ENCODE measurements at regions not wholly inside any gene's neighbourhood (a gene's known extent, or its start where the extent isn't known, plus 50 kb on each side); places are given as distances from the start of the nearest gene placed in this dataset.

DNA sequence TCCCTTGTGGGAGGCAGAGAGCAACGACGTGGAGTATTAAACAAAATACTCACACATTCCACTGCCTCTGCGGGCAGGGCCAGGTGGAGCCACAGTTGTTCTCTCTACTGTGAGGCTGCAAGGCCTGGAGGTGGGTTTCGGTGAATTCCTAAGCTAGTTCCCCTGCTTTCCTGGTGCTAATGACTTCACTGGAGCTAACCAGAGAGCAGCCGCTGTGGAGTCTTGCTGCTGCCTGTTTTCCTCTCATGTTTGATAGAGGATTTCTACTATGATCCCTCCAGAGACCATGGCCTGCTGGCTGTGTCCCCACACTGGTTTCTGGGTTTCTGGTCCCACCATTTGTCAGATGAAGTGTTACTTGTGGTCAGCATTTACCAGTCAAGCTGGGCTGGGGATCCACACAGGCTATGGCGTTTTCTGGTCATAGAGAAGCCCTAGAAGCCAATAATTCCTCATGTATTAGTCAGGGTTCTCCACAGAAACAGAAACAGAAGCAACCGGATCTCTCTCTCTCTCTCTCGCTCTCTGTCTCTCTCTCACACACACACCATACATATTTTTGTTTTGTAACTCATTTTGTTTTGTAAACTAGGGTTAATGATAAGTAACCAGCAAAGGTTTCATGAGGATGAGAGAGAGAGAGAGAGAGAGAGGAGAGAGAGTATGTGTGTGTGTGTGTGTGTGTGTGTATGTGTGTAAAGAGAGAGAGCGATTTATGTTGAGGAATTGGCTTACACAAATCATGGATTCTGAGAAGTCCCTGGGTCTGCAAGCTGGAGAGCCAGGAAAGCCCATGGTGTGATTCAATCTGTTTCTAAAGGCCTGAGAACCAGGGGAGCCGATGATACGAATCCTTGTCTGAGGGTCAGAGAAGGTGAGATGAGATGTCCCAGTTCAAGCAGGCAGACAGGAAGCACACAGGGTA is 403.0 kb downstream of the GADD45G start:
- Histone ChIP-seq H3K4me1 (peaks cover 0 to 8% of the 10 kb centered on the region in 2 donors), H3K4me3 (no peak overlapping the region), H3K36me3 (no peaks in the 10 kb centered on the region), H3K9me3 (no peaks in the 10 kb centered on the region), H3K27me3 (no peaks in the 10 kb centered on the region), H3K27ac (no peak overlapping the region)
- TF ChIP-seq, protein P1, sequence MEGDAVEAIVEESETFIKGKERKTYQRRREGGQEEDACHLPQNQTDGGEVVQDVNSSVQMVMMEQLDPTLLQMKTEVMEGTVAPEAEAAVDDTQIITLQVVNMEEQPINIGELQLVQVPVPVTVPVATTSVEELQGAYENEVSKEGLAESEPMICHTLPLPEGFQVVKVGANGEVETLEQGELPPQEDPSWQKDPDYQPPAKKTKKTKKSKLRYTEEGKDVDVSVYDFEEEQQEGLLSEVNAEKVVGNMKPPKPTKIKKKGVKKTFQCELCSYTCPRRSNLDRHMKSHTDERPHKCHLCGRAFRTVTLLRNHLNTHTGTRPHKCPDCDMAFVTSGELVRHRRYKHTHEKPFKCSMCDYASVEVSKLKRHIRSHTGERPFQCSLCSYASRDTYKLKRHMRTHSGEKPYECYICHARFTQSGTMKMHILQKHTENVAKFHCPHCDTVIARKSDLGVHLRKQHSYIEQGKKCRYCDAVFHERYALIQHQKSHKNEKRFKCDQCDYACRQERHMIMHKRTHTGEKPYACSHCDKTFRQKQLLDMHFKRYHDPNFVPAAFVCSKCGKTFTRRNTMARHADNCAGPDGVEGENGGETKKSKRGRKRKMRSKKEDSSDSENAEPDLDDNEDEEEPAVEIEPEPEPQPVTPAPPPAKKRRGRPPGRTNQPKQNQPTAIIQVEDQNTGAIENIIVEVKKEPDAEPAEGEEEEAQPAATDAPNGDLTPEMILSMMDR (IDR thresholded peaks at IDR 0.05): no peak
- no peak for TF ChIP-seq POLR2A (IDR thresholded peaks at IDR 0.05)
- intact Hi-C loops (cut with DNase I; ENCODE audit: low total_unique reads): no loop called here
- no peak for DNase-seq

DNA sequence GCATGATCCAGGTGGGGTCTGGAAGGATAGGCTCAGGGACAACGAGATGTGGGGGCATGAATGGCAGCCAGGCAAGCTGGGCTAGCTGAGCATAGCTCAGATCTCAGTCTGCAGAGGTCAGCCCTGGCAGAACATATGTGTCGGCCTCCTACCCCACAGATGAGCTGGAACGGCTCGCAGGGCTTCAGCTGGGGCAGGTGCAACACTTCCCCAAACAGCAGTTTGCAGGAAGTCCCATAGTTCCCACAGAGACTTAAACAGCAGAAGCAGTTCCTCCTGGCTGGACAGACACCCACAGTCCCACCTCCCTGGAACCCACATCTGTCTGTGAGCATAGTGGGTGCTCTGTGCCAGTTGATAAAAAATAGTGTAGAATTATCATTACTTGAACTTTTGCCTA is 404.6 kb downstream of the GADD45G start:
- no peak for DNase-seq
- H3K4me3 ChIP-seq: no peak overlapping the region
- no peaks in the 10 kb centered on the region for H3K36me3 ChIP-seq
- no peaks in the 10 kb centered on the region for H3K9me3 ChIP-seq
- TF ChIP-seq, protein P1 (IDR thresholded peaks at IDR 0.05): no peak
- no peak for TF ChIP-seq POLR2A (IDR thresholded peaks at IDR 0.05)
- intact Hi-C loops (cut with DNase I; ENCODE audit: low total_unique reads): no loop called here
- no peaks in the 10 kb centered on the region for H3K4me1 ChIP-seq
- H3K27me3 ChIP-seq: no peaks in the 10 kb centered on the region
- no peak overlapping the region for H3K27ac ChIP-seq

DNA sequence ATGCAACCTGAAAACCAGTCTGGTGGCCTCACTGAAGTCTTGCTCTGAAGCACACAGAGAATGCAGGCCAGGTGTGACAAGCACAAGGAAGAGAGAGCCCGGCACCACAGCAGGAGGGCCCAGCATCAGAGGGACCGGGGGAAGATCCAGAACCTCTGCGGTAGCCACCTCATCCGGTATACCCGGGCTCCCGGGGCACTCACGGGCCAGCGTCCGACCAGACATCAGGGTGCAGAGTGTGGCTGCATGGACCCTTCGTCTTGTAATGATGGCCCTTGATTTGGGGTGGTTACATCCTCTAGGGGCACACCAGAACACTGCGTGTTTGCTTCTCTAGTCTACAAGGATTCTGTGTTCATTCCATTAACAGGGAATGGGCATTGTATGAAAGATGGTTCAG is 406.0 kb downstream of the GADD45G start:
- DNase-seq: no peak
- no peak overlapping the region for H3K4me3 ChIP-seq
- no peaks in the 10 kb centered on the region for H3K4me1 ChIP-seq
- H3K9me3 ChIP-seq: no peaks in the 10 kb centered on the region
- intact Hi-C loops (cut with DNase I; ENCODE audit: low total_unique reads): no loop called here
- no peaks in the 10 kb centered on the region for H3K36me3 ChIP-seq
- H3K27me3 ChIP-seq: no peaks in the 10 kb centered on the region
- H3K27ac ChIP-seq: no peak overlapping the region
- TF ChIP-seq, protein P1 (IDR thresholded peaks at IDR 0.05): no peak
- no peak for TF ChIP-seq POLR2A (IDR thresholded peaks at IDR 0.05)

DNA sequence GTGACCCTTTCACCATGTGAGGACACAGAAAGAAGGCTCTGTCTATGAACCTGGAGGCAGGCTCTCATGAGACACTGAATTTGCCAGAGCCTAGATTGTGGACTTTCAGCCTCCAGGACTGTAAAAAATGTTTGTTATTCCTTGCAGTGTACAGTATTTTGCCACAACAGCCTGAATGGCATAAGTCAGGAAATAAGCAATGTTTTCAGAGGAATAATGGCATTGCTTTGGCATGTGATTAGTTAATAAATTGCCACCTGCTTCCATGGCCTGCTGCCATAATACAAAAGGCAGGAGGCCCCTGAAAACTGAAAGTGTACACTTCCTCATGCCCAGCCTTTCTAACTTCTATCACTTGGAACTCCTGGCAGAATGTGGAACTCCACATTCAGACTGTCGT is 408.1 kb downstream of the GADD45G start:
- no peak for DNase-seq
- no peak for TF ChIP-seq POLR2A (IDR thresholded peaks at IDR 0.05)
- TF ChIP-seq, protein P1 (IDR thresholded peaks at IDR 0.05): no peak
- H3K27me3 ChIP-seq: no peaks in the 10 kb centered on the region

DNA sequence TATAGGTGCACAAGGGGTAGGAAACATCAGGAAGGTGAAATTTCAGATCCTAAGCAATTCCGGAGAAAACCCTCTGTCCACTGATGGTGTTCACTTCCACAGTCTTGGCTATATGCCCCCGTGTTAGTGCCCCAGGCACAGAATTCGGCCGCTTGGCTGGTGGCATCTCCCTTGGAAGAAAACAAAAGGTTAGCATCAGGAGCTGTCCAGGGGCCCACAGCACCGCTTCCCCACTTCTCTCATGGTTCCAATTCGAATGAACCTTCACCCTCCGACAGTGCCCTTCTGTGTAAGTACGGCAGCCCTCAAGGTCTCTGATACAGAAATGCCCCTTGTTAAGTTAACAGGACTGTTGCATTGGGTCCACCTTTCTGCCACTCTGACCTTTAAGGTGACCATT is 409.0 kb downstream of the GADD45G start:
- no peak overlapping the region for H3K27ac ChIP-seq
- H3K27me3 ChIP-seq: no peaks in the 10 kb centered on the region
- no peaks in the 10 kb centered on the region for H3K9me3 ChIP-seq
- H3K4me3 ChIP-seq: no peak overlapping the region
- no peaks in the 10 kb centered on the region for H3K36me3 ChIP-seq
- no peak for DNase-seq
- H3K4me1 ChIP-seq: no peaks in the 10 kb centered on the region
- TF ChIP-seq, protein P1 (IDR thresholded peaks at IDR 0.05): no peak
- no peak for TF ChIP-seq POLR2A (IDR thresholded peaks at IDR 0.05)
- intact Hi-C loops (cut with DNase I; ENCODE audit: low total_unique reads): no loop called here

More for the DNA sequence above, 408.1 kb downstream of the GADD45G start:
- Histone ChIP-seq H3K9me3 (no peaks in the 10 kb centered on the region), H3K36me3 (no peaks in the 10 kb centered on the region), H3K4me1 (no peaks in the 10 kb centered on the region), H3K27ac (no peak overlapping the region), H3K4me3 (no peak overlapping the region)
- intact Hi-C loops (cut with DNase I; ENCODE audit: low total_unique reads): no loop called here
